Spleen (tissue), 11 donors: ENCODE measurements at regions not wholly inside any gene's neighbourhood (a gene's known extent, or its start where the extent isn't known, plus 50 kb on each side); places are given as distances from the start of the nearest gene placed in this dataset.

ENCODE experiments used
- DNase-seq: peaks from one replicate; pipeline ENCODE4 v3.0.0-alpha.2; 2020
- H3K27ac ChIP-seq, 8 donors: fragments of 200-600 bp; sonication (generic) in 7 of 8; 1 replicate in 4 of 8; 2 replicates in 4 of 8; pipeline versions ENCODE4 v1.5.0 to v1.8.0; 2016 to 2021; ENCODE audit warnings: inconsistent platforms in 4 of 8, mild to moderate bottlenecking in 4 of 8, moderate library complexity in 1 of 8
- H3K27me3 ChIP-seq, 7 donors: fragments of 200-600 bp; sonication (generic) in 6 of 7; replicated peaks in 1 of 7; 1 replicate in 4 of 7; 2 replicates in 3 of 7; pipeline versions ENCODE4 v1.5.0 to v1.8.0; 2016 to 2021; ENCODE audit warnings: inconsistent platforms in 3 of 7, mild to moderate bottlenecking in 1 of 7
- H3K36me3 ChIP-seq, 6 donors: fragments of 200-600 bp; sonication (generic) in 5 of 6; 1 replicate in 4 of 6; 2 replicates in 2 of 6; pipeline versions ENCODE4 v1.5.0 to v1.8.0; 2016 to 2021; ENCODE audit warnings: inconsistent platforms in 2 of 6
- H3K4me1 ChIP-seq, 6 donors: fragments of 200-600 bp; sonication (generic) in 5 of 6; 1 replicate in 3 of 6; 2 replicates in 3 of 6; pipeline versions ENCODE4 v1.5.0 to v1.8.0; 2016 to 2021; ENCODE audit warnings: inconsistent platforms in 3 of 6
- H3K4me3 ChIP-seq, 8 donors: fragments of 200-600 bp; sonication (generic) in 7 of 8; 1 replicate in 4 of 8; 2 replicates in 4 of 8; pipeline versions ENCODE4 v1.5.0 to v1.8.0; 2016 to 2021; ENCODE audit warnings: inconsistent platforms in 4 of 8, mild to moderate bottlenecking in 4 of 8, moderate library complexity in 2 of 8
- H3K9me3 ChIP-seq, 8 donors: fragments of 200-600 bp; sonication (generic) in 7 of 8; 1 replicate in 4 of 8; 2 replicates in 4 of 8; pipeline versions ENCODE4 v1.5.0 to v1.8.0; 2016 to 2021; ENCODE audit warnings: inconsistent platforms in 4 of 8
- POLR2A ChIP-seq, 3 donors: fragments of 450-650 bp; IDR thresholded peaks; one replicate each; pipeline ENCODE4 v1.5.1; 2017; ENCODE audit warnings: antibody characterized with exemption in 3 of 3, mild to moderate bottlenecking in 1 of 3
- POLR2AphosphoS5 ChIP-seq, 3 donors: sonication (generic); formaldehyde crosslinking; IDR thresholded peaks; one replicate each; pipeline ENCODE4 v1.5.1; 2017; ENCODE audit warnings: antibody characterized with exemption in 3 of 3
- WGBS, 5 donors: extraction: QIAGEN DNeasy Blood & Tissue Kit in 3 of 5; methylation state at CpG; one replicate each; pipeline versions ENCODE4 v1.1.5 to v1.1.7; 2013 to 2018; 5-methylcytosine and 5-hydroxymethylcytosine counted together
- intact Hi-C: fragments of 100-400 bp; cut with DNase I; formaldehyde crosslinking; loops from one replicate; pipeline ENCODE4 v1.15.0; 2023; ENCODE audit warnings: low total_unique reads
- TF ChIP-seq, protein P1 (sequence below), 11 experiments: fragments of 200-600 bp in 7 of 11; fragments of 450-650 bp in 4 of 11; sonication (generic) in 4 of 11; IDR thresholded peaks in 8 of 11; conservative IDR thresholded peaks in 3 of 11; 1 replicate in 7 of 11; 2 replicates in 4 of 11; pipeline versions ENCODE4 v1.4.0 to v1.8.0; 2016 to 2021; ENCODE audit warnings: antibody characterized with exemption in 11 of 11, inconsistent platforms in 4 of 11, mild to moderate bottlenecking in 1 of 11
- donor health status: healthy with polysubstance abuse.
- donor health status: DM: no; HTN: no; CAD: no; lungs with moderate emphysema.
- donor health status: DM: no; HTN: no; CAD: no.
- donor health status: Bipolar disorder and iron deficiency.
- donor health status: healthy.
- donor health status: DM: no; HTN: no; CAD: no.
- donor health status: DM: yes; HTN: yes; CAD: no.

DNA sequence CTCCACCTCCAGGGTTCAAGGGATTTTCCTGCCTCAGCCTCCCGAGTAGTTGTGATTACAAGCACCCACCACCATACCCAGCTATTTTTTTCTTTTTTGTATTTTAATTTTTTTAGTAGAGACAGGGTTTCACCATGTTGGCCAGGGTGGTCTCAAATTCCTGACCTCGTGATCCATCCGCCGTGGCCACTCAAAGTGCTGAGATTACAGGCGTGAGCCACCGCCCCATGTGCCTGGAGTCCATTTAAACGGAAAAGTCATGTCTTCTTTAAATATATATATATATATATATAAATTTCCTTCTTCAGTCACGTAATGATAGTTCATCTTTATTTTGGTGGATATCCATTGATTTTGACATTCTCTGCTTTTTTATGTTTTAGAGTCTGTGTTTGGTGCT lies 264.0 kb upstream of the PITX2 start:
- Histone ChIP-seq H3K27me3 (no peaks in the 10 kb centered on the region), H3K4me3 (no peak overlapping the region), H3K9me3 (peaks cover 0 to 6% (median 1%) of the 10 kb centered on the region in 8 donors), H3K27ac (no peak overlapping the region), H3K4me1 (no peaks in the 10 kb centered on the region), H3K36me3 (no peaks in the 10 kb centered on the region)
- intact Hi-C loops, result no loop called here
- DNase-seq, result no peak
- TF ChIP-seq POLR2AphosphoS5 (IDR thresholded peaks at IDR 0.05), result no peak
- TF ChIP-seq, protein P1, sequence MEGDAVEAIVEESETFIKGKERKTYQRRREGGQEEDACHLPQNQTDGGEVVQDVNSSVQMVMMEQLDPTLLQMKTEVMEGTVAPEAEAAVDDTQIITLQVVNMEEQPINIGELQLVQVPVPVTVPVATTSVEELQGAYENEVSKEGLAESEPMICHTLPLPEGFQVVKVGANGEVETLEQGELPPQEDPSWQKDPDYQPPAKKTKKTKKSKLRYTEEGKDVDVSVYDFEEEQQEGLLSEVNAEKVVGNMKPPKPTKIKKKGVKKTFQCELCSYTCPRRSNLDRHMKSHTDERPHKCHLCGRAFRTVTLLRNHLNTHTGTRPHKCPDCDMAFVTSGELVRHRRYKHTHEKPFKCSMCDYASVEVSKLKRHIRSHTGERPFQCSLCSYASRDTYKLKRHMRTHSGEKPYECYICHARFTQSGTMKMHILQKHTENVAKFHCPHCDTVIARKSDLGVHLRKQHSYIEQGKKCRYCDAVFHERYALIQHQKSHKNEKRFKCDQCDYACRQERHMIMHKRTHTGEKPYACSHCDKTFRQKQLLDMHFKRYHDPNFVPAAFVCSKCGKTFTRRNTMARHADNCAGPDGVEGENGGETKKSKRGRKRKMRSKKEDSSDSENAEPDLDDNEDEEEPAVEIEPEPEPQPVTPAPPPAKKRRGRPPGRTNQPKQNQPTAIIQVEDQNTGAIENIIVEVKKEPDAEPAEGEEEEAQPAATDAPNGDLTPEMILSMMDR (IDR thresholded peaks at IDR 0.05 in 8 of 11, conservative IDR thresholded peaks at IDR 0.05 in 3 of 11), result no peak
- TF ChIP-seq POLR2A (IDR thresholded peaks at IDR 0.05), result no peak
- WGBS, 5 donors, result 83 to 91% (median 88%) methylated on average over 8 of the region's 8 CpGs

DNA sequence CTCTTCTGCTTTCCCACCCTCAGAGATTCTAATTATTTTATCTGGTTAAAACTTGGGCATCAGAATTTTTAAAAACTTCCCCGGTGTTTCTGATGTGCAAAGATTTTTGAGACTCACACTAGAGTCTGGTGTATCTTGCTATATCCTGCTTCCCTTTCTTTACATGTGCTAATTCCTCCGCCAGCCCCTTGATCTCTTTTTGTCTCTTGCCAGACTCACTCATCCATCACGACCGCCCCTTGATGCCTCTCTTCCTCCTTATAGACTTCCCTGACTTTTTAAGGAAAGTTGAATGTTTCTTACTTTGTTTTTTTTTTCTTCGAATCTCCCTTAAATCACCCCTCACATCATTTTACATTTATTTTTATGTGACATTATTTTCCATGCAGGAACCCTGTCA lies 274.9 kb upstream of the PITX2 start:
- intact Hi-C loops, result no loop called here
- Histone ChIP-seq H3K27me3 (no peaks in the 10 kb centered on the region), H3K4me1 (no peaks in the 10 kb centered on the region), H3K9me3 (no peaks in the 10 kb centered on the region), H3K27ac (no peak overlapping the region), H3K36me3 (no peaks in the 10 kb centered on the region), H3K4me3 (no peak overlapping the region)
- TF ChIP-seq POLR2A (IDR thresholded peaks at IDR 0.05), result no peak
- TF ChIP-seq, protein P1 (IDR thresholded peaks at IDR 0.05 in 8 of 11, conservative IDR thresholded peaks at IDR 0.05 in 3 of 11), result no peak
- no peak for TF ChIP-seq POLR2AphosphoS5 (IDR thresholded peaks at IDR 0.05)
- WGBS, 5 donors, result 38 to 54% (median 49%) methylated on average over 5 of the region's 5 CpGs
- no peak for DNase-seq

- H3K4me3 ChIP-seq, result no peak overlapping the region
- no peaks in the 10 kb centered on the region for H3K9me3 ChIP-seq
- intact Hi-C loops, result no loop called here
- TF ChIP-seq POLR2AphosphoS5 (IDR thresholded peaks at IDR 0.05), result no peak
- TF ChIP-seq, protein P1 (IDR thresholded peaks at IDR 0.05 in 8 of 11, conservative IDR thresholded peaks at IDR 0.05 in 3 of 11), result no peak
- no peak for TF ChIP-seq POLR2A (IDR thresholded peaks at IDR 0.05)
- WGBS, 5 donors, result 69 to 86% (median 77%) methylated on average over 1 of the region's 1 CpG
- no peaks in the 10 kb centered on the region for H3K4me1 ChIP-seq
- H3K27ac ChIP-seq, result no peak overlapping the region
- no peak for DNase-seq
- H3K36me3 ChIP-seq, result no peaks in the 10 kb centered on the region
- no peaks in the 10 kb centered on the region for H3K27me3 ChIP-seq
Observed at GRCh38 chr4:110898290-110898689, 275.4 kb upstream of the PITX2 start.

DNA sequence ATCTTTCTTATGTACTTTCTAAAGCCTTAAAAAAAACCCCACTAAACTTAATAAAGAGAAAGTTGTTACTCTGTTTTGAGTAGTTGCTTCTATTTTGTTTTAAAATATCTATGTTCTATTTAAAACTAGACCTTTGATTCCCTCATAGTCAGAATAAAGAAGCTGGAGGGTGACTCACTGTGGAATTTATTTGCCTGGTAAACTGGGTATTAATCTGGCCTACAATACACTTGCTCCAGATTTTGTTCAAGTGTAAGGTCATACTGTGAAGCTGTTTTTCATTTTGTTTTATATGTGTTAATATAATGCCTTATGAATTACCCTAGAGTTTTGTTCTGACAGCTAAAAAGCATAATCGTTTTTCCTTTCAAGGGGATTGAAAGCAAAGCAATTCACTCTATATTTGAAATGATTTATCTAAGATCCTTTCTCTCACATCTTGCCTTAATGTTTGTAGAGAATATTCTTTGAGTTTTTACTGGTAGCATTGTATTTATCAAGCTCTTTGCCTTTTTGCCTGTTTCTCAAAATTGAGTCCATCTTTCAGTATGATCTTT lies 277.4 kb upstream of the PITX2 start:
- Histone ChIP-seq H3K9me3 (no peaks in the 10 kb centered on the region), H3K4me3 (no peak overlapping the region), H3K4me1 (no peaks in the 10 kb centered on the region), H3K27ac (no peak overlapping the region), H3K27me3 (no peaks in the 10 kb centered on the region), H3K36me3 (no peaks in the 10 kb centered on the region)
- TF ChIP-seq, protein P1 (IDR thresholded peaks at IDR 0.05 in 8 of 11, conservative IDR thresholded peaks at IDR 0.05 in 3 of 11), result no peak
- TF ChIP-seq POLR2A (IDR thresholded peaks at IDR 0.05), result no peak
- DNase-seq, result no peak
- intact Hi-C loops, result no loop called here
- 31 to 55% (median 43%) methylated on average over 1 of the region's 1 CpG for WGBS, 5 donors
